ENCODE measurements at regions not wholly inside any gene's neighbourhood (a gene's known extent, or its start where the extent isn't known, plus 50 kb on each side); places are given as distances from the start of the nearest gene placed in this dataset.

GRCh38 chr11:91248199-91248807, 976.3 kb upstream of the FAT3 start:
- DNase-seq (ENCODE audit: low read depth, low spot score) (peak; percentile 8), ATAC-seq (no peak)
- no TSS peak for BruUV-seq (replicated peaks)
- in situ Hi-C loops (cut with HindIII; ENCODE audit: low pct_unique_long_range_greater_than_20kb, low sequenced_read_pairs) (no loop called here), intact Hi-C loops (cut with micrococcal nuclease; ENCODE audit: unreplicated experiment) (no loop called here)
- Histone ChIP-seq H3K4me3 (ENCODE audit: low read depth in 2 of 2, low read length in 2 of 2) (no peak overlapping the region), H3K27me3 (ENCODE audit: control insufficient read depth, insufficient read depth, low read length) (no peaks in the 10 kb centered on the region), H3K36me3 (ENCODE audit: control insufficient read depth, insufficient read depth, low read length) (no peaks in the 10 kb centered on the region), H3K9me3 (ENCODE audit: control insufficient read depth, insufficient read depth, low read depth, low read length) (no peaks in the 10 kb centered on the region), H3K4me1 (ENCODE audit: control insufficient read depth, insufficient read depth, low read length) (no peaks in the 10 kb centered on the region), H3K27ac (ENCODE audit: low read length) (no peak overlapping the region)
- TF ChIP-seq REST (IDR thresholded peaks at IDR 0.05; ENCODE audit: insufficient read depth in 1 of 2, low read depth in 2 of 2, low read length in 1 of 2) (no peak), SIN3A (IDR thresholded peaks at IDR 0.05; ENCODE audit: borderline replicate concordance, insufficient read depth, low read depth, low read length) (no peak), CTCF (IDR thresholded peaks at IDR 0.05) (peak; percentile 72; the same call in 1 of the 2 replicates), POLR2AphosphoS5 (IDR thresholded peaks at IDR 0.05; ENCODE audit: low read depth, low read length) (no peak)
- POLR2A ChIA-PET, result interaction anchor here (0.7 kb wide), 1 partner anchor 607 kb away, joined by 4 read pairs; no protein-coding TSS in a partner anchor
- CTCF ChIA-PET, result no interaction called here

- Histone ChIP-seq H3K9me3 (ENCODE audit: control insufficient read depth, insufficient read depth, low read depth, low read length) (no peaks in the 10 kb centered on the region), H3K27me3 (ENCODE audit: control insufficient read depth, insufficient read depth, low read length) (no peaks in the 10 kb centered on the region), H3K4me3 (ENCODE audit: low read depth in 2 of 2, low read length in 2 of 2) (no peak overlapping the region), H3K27ac (ENCODE audit: low read length) (no peak overlapping the region), H3K4me1 (ENCODE audit: control insufficient read depth, insufficient read depth, low read length) (no peaks in the 10 kb centered on the region), H3K36me3 (ENCODE audit: control insufficient read depth, insufficient read depth, low read length) (no peaks in the 10 kb centered on the region)
- in situ Hi-C loops (cut with HindIII; ENCODE audit: low pct_unique_long_range_greater_than_20kb, low sequenced_read_pairs) (no loop called here), intact Hi-C loops (cut with micrococcal nuclease; ENCODE audit: unreplicated experiment) (no loop called here)
- DNase-seq (ENCODE audit: low read depth, low spot score), result no peak
- no peak for ATAC-seq
- ChIA-PET CTCF (no interaction called here), POLR2A (no interaction called here)
- BruUV-seq (replicated peaks), result no TSS peak
- TF ChIP-seq POLR2AphosphoS5 (IDR thresholded peaks at IDR 0.05; ENCODE audit: low read depth, low read length) (no peak), SIN3A (IDR thresholded peaks at IDR 0.05; ENCODE audit: borderline replicate concordance, insufficient read depth, low read depth, low read length) (no peak), REST (IDR thresholded peaks at IDR 0.05; ENCODE audit: insufficient read depth in 1 of 2, low read depth in 2 of 2, low read length in 1 of 2) (no peak), CTCF (IDR thresholded peaks at IDR 0.05) (no peak), TCF7L2 (IDR thresholded peaks at IDR 0.05; ENCODE audit: low read depth, low read length) (no peak)
Observed at GRCh38 chr11:91247009-91247735, 977.4 kb upstream of the FAT3 start.
